ENCODE measurements at regions not wholly inside any gene's neighbourhood (a gene's known extent, or its start where the extent isn't known, plus 50 kb on each side); places are given as distances from the start of the nearest gene placed in this dataset.

- no peak for TF ChIP-seq CTCF (IDR thresholded peaks at IDR 0.05)
- no peak for TF ChIP-seq POLR2A (IDR thresholded peaks at IDR 0.05)
Observed at GRCh38 chr5:124234770-124235562, 511.5 kb downstream of the ZNF608 start.

All from right lobe of liver (tissue), 4 donors.